ENCODE measurements at regions not wholly inside any gene's neighbourhood (a gene's known extent, or its start where the extent isn't known, plus 50 kb on each side); places are given as distances from the start of the nearest gene placed in this dataset.
"Not testable (repeated sequence)": the region's sequence is repeated elsewhere in the genome, so short reads cannot be mapped to it uniquely, and the experiment has no call there.

DNA sequence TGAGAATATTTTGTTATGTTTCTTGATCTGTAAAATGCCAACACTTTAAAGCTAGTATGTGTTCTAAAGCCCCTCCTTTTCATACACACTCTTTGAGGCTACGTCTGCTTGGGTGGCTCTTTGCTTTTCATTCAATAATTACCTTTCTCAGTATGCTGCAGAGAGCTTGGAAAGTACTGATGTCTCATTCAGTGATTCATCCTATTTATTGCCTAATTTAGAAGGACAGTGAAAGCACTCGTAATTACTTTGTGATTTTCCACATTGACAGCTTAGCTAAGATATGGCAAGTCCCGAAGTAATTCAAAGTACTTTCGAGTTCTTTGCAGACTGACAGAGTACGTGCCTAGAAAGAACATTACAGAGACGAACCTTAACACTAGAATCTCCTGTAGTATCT is 57.2 kb downstream of the BMP15 start:
- no peak for DNase-seq
- intact Hi-C loops (cut with DNase I) = no loop called here
- no peak for ATAC-seq

DNA sequence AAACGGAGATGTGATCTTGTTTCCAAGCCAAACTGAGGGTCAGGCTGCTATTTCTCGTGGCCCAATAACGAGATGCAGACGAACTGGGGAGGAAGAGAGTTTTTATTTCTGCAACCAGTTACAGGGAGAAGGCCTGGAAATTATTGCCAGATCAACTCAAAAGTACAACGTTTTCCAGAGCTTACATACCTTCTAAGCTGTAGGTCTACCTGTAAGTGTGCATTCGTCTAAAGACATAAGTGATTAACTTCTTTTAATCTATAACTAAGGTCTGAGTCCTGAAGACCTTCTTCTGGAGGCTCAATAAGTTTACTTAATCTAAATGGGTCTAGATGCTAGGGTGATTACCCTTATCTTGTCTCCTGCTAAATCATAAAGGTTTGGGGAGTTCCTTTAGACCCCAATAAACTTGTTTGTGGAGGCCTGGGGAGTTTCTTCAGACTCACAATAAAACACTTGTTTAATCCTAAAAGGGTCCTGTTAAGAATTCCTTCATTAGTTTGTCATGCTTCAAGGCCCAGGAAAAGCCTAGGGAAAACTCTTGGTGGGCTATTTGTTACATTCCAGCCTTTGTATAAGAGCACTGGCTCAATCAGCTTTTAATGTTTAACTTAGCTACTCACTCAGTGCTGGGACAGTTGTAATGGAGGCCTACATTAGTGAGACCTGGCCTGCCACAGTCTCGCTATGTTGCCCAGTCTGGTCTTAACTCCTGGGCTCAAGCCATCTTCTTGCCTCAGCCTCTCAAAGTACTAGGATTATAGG is 58.5 kb downstream of the BMP15 start:
- intact Hi-C loops (cut with DNase I); ATAC-seq; DNase-seq: not testable (repeated sequence)

DNA sequence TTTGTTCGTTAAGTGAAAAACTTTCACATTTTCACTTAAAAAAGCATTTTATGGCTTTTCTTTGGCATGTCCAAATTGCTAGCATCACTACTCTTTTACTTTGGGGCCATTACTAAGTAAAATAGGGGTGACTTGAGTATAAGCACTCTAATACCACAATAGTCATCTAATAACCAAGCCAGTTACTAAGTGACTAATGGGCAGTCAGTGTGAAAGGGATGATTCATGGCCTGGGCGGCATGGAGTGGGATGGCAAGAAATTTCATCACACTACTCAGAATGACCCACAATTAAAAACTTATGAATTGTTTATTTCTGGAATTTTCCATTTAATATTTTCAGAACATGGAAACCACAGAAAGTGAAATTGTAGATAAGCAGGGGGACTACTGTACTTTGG is 60.9 kb downstream of the BMP15 start:
- intact Hi-C loops (cut with DNase I) = no loop called here
- DNase-seq = no peak
- peak in 1 of 2 donors; percentile 40 for ATAC-seq

DNA sequence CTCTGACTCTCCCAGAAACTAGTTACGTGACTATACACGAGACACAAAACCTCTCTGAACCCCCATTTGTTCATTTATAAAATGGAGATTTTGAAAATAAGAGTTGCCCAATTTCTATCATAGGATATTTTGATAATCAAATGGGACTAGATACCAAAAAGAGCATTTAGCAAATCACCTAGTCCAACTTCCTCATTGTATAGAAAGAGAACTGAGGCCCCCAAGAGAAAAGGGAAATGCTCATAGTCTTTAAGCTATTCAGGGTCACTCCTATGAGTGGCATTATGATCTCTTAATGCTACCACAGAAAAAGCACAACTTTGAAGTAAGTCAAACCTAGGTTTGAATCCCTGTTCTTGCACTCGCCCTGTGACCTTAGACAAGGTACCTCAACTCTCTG is 62.7 kb downstream of the BMP15 start:
- ATAC-seq (no peak), DNase-seq (no peak)
- intact Hi-C loops (cut with DNase I) = no loop called here

DNA sequence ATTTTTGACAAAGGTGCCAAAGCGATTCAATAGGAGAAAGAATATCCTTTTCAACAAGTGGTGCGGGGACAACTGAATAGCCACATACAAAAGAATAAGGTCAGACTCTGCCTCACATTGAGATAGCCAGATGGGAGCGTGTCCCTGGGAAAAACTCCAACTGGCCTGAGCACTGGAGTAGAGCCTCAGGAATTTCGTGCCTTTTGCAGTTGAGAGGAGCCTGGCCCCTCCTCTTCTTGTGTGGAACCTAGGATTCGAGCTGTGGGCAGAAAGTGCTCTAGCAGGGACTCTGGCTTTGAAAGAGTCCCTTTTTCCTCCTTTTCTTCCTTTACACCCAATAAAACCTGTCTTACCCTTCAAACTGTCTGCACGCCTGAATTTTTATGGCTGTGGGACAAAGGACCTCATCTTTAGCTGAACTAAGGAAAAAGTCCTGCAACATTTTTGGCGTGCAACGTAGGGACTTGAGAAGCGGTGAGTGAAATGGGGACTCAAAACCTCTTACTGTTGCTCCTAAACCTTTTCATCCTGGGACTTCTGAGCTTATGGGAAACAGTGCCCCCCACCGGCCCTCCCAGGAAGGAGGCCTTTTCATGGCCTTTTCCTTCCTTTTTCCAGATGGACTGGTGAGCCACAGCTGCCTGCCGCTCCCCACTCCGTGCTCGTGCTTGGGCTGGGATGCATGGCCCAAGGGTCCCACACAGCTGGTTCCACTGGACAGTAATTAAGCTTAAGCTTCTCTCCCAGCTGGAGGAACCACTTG is 68.6 kb downstream of the BMP15 start:
- ATAC-seq = peak; percentile 44 to 51
- intact Hi-C loops (cut with DNase I) = no loop called here
- no peak for DNase-seq

DNA sequence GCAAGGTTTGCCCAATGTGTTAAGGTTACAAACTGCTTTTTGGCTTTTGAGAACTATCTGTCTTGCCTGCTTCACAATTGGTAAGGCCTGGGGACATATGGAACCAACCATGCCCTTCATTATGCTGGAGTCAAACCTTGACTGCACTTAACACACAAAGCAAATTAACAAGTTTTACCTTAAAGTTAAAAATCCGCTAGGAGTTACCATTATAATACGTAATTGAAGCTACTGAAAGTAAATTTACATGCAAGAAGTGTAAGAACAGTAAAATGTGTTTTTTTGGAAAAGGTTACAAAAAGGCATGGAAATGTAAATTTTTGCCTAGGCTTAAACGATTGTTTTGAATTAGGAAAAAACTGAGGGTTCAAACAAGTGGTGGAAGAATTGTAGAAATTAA is 69.7 kb downstream of the BMP15 start:
- no peak for ATAC-seq
- DNase-seq = no peak
- intact Hi-C loops (cut with DNase I) = loop anchor here in 1 of 2 donors (10.0 kb wide), 1 partner anchor 235 kb away; no protein-coding TSS in a partner anchor

DNA sequence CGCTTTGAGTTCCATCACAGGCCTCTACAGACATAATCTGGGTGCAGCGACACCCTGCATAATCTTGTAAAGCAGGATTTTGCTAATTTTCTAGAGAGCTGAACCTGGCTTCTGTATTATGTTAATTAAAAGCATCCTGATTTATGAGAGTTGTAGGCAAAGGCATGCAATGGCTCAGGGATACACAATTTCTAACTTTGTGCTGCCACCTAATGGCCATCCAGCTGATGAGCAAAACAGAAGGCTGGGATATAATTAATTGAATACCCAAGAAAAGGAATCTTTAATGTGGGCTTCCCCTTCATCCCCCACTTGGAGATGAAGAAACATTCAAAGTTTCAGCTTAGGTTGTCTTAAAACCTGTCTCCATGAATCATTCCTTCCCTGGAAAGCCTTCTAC is 78.1 kb downstream of the BMP15 start:
- DNase-seq (no peak), ATAC-seq (no peak)
- intact Hi-C loops (cut with DNase I) = loop anchor here in 1 of 2 donors (5.0 to 10.0 kb wide), 2 partner anchors 244 to 296 kb away; no protein-coding TSS in a partner anchor

DNA sequence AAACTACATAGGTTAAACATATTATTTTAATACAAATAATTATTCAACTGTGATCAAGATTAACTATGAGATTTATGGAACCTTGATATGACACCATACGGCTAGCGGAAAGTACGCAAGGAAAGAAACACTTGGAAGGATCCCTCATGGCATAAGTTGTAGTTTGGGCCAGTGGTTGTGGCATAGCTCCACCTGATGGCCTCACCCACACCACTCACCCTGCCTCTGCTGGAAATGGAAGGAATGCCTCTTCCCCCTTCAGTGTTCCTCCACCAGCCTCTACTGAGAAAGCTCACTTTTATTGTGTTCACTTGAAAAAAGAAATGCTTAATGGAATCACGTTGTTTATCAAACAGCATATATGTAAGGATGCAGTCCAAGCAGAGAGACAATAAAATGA is 86.4 kb downstream of the BMP15 start:
- DNase-seq (no peak), ATAC-seq (no peak)
- intact Hi-C loops (cut with DNase I) = no loop called here

DNA sequence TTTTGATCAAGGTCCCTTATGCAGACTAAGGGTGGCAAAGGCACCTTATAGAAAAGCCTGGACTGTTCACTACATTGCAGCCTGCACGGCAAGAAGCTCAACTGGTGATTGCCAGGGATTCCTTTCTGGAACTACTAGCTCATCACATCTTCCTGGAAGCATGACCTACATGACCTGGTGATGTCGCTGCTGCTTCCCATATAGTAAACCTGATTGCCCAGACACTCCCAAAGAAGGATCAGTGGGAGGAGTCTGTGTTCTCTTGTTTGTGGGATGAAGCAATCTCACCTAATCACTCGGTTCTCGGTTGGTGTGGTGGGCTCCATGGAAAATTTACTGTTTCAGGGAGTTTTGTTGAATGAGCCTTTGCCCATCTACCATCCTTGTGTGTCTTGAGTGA is 89.8 kb downstream of the BMP15 start:
- ATAC-seq; DNase-seq; intact Hi-C loops (cut with DNase I): not testable (repeated sequence)

DNA sequence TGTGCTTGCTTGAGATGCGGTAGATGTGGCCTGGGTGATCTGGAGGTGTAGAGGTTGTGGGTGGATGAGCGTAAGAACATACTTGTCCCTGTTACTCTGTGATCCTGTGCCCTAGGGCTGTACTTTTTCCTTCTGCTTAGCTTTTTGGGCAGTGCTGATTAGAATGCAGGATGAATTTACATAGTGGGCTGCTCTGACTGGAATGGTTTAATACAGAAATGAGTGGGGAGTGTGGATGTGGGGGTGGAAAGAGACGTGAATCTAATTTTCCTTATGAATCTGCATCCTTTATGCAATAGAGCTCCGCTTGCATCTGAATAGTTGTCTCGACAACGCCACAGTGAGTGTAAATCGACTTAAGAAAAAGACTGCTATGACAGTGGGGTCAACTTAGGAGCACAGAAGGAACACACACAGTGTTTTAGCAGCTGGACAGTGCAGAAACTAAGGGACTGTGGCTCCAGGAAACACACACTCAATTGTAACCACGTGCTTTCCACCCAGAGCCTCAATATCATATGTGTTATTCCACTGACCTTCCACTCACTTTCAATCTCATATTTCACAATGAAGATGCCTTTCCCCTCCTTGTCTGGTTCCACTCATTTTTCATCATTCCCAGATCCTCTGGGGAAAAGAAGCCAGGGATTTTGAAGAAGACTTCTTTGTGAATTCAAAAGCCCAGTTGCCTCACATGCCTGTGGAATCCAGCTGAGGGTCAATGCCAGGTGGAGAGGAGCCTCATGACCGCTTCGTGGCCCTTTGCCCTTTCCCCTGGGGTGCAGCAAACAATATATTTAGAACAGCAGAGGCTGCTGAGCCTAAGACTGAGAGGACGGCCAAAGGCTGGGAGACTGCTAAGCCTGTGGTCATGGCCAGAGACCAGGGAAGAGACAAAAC is 91.4 kb downstream of the BMP15 start:
- DNase-seq; intact Hi-C loops (cut with DNase I): not testable (repeated sequence)
- peak in 1 of 2 donors; percentile 80 for ATAC-seq

DNA sequence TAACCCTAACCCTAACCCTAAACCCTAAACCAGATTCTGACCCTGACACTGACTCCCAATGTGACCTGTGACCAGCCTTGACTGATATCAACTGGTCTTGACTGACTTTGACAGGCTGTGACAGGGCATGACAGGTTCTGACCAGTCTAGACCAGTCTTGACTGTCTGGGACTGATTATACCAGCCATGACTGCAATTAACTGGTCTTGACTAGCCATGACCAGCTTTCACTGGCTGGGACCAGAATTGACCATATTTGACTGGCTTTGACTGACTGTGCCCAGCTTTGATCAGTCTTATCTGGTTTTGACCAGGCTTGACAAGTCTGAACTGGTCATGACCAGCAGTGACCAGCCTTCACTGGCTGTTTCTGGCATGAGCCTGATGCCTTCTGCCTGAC is 95.5 kb downstream of the BMP15 start:
- DNase-seq (no peak), ATAC-seq (no peak)

DNA sequence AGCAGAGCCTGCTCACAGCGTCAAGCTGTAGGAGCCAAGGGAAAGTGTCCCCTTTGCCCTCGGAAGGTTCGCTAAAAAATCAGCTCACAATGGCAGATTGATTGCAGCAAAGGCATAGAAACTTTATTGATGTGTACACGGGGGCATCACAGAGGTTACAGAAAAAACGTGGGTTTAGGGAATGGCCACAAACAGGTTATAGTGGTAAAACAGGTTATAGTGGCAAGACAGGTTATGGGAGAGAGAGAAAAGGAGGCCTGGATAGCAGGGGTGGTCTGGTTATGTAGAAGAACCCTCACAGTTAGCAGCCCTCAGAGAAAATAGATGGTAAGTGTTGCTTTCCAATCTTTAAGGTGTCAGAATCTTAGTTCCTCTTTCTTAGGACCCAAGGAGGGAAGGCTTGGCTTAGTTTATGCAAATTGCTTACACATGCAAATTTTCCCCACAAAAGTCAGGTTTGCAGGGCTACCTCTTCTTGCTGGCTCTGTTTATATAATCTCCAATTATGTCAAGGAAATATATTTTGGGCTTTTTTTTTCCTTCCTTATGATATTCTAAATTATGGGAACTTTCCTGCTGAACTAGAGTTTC is 113.7 kb downstream of the BMP15 start:
- intact Hi-C loops (cut with DNase I) = no loop called here
- ATAC-seq = no peak
- DNase-seq = no peak

More for the DNA sequence above, 95.5 kb downstream of the BMP15 start:
- intact Hi-C loops (cut with DNase I) = no loop called here

DNA sequence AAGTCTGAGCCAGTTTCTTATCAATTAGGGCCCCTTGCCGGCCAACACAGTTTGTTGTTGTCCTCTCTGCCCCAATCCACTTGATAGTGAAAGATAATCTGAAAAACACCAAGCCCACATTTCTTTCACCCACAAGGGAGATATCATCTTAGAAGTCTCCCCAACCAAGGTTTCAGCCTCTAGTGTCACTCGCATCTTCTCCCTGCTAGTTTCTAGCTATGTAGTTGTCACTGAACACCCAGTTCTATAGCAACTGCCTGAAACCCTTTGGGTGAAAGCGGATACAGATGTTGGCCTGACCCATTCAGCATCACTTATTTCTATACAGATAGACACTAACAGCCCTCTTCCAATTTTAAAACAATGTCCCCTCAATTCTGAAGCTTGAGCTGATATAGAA is 116.3 kb downstream of the BMP15 start:
- no peak for DNase-seq
- intact Hi-C loops (cut with DNase I) = no loop called here
- no peak for ATAC-seq

DNA sequence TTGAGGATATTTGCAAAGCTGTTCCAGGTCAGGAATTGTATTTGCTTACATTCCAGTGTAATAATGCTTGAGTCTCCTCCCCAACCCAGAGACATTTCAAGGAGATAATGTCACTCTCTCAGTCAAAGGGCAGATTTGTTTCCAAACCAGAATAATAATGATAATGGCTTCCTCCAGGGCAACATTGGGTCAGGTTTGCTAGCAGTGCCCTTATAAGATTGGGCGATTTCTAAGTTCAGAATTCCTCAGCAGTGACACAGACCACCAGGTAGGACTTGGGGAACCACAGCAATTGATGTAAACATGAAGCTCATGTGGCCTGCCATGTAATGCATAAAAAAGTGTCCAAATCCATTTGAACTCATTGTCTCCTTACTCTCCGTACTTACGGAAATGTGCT is 125.2 kb downstream of the BMP15 start:
- DNase-seq (no peak), ATAC-seq (no peak)
- intact Hi-C loops (cut with DNase I) = no loop called here

DNA sequence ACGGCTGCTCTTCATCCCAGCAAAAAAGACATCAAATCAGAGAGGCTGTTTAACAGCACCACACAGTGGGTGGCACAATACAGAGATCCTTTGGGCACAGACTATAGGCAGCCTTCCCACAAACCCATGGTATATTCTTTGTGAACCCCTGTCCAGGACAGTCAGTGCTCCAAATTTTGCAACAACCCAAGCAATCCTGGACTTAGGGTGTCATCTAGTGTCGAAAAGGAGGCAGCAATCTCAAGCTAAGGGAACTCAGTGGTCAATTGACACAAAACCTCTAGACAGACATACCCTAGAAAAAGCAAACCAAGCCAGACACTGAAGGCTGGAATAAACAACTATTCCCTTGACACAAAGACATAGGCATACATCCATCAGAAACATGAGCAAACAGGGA is 137.4 kb downstream of the BMP15 start:
- DNase-seq = no peak
- intact Hi-C loops (cut with DNase I) = no loop called here
- ATAC-seq = no peak

DNA sequence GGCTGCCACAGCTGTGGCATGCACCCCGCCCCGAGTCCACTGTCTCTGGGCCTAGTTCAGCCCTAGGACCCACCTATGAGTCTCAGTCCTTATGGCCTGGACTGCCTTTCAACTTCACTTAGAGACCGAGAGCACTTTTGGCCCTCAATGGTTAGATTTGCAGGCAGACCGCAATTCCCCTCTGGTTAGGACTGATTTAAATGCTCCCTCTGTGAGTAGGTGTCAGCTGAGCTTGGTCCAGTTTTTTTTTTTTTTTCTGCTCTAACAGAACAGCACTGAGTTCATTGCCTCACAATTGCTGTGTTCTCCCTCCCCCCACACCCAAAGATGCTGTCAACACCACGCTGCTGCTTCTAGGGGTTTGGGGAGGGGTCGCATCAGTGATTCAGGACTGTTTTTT is 143.2 kb downstream of the BMP15 start:
- DNase-seq = no peak
- ATAC-seq = no peak
- intact Hi-C loops (cut with DNase I) = no loop called here

DNA sequence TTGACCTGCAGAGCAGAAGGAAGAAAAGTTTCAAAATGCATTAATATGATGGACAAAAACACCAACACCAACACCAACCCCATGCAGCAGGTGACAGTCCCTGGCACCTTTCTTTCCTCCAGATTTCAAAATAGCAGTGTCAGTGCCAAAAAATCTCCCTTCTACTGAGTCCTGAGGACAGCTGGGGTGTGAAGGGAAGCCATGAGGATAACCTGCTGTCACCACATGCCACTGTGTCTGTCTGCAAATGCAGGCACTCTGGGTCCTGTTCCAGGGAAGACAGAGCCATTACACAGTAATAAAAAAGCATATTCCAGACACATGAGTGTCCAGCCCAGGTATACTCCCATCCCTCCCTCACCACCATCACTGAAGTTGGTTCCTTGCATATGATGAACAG is 187.5 kb downstream of the BMP15 start:
- intact Hi-C loops (cut with DNase I) = no loop called here
- ATAC-seq = no peak

DNA sequence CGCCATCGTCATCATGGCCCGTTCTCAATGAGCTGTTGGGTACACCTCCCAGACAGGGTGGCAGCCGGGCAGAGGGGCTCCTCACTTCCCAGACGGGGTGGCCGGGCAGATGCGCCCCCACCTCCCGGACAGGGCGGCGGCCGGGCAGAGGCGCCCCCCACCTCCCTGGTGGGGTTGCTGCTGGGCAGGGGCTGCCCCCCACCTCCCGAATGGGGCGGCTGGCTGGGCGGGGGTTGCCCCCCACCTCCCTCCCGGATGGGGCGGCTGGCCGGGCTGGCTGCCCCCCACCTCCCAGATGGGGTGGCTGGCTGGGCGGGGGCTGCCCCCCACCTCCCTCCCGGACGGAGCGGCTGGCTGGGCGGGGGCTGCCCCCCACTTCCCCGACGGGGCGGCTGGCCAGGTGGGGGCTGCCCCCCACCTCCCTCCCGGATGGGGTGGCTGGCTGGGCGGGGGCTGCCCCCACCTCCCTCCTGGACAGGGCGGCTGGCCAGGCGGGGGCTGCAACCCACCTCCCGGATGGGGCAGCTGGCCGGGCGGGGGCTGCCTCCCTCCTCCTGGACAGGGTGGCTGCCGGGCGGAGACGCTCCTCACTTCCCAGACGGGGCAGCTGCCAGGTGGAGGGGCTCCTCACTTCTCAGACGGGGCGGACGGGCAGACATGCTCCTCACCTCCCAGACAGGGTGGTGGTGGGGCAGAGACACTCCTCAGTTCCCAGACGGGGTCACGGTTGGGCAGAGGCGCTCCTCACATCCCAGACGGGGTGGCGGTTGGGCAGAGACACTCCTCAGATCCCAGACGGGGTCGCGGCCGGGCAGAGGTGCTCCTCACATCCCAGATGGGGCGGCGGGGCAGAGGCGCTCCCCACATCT is 208.8 kb downstream of the BMP15 start:
- ATAC-seq; DNase-seq; intact Hi-C loops (cut with DNase I): not testable (repeated sequence)

More for the DNA sequence above, 187.5 kb downstream of the BMP15 start:
- DNase-seq = no peak
